Activated CD8-positive, alpha-beta T cell treated with anti-CD3 and anti-CD28 coated beads for 36 hours (primary cell): ENCODE measurements at regions not wholly inside any gene's neighbourhood (a gene's known extent, or its start where the extent isn't known, plus 50 kb on each side); places are given as distances from the start of the nearest gene placed in this dataset.

Experiments used
- ATAC-seq: fragments of 200-7000 bp; cut with Tn5 transposase; one replicate; pipeline ENCODE4 v1.10.0; 2021; ENCODE audit warnings: mild to moderate bottlenecking, moderate library complexity
- CTCF ChIA-PET: fragments of 350-600 bp; sonication (Branson Sonifier 250); formaldehyde crosslinking; loops from one replicate; lab custom pipeline; 2021; ENCODE audit warnings: antibody characterized with exemption; lab: Charles Lee
- POLR2A ChIA-PET: fragments of 350-600 bp; sonication (Branson Sonifier 250); formaldehyde crosslinking; loops from one replicate; lab custom pipeline; 2021; ENCODE audit warnings: antibody characterized with exemption; lab: Charles Lee
- DNase-seq: peaks from one replicate; pipeline ENCODE4 v3.0.0-alpha.2; 2020
- H3K27ac Mint-ChIP-seq: one replicate; pipeline ENCODE4 v1.8.0; 2021; ENCODE audit warnings: mild to moderate bottlenecking, mixed read lengths
- H3K27me3 Mint-ChIP-seq: one replicate; pipeline ENCODE4 v1.8.0; 2021; ENCODE audit warnings: mixed read lengths
- H3K36me3 Mint-ChIP-seq: one replicate; pipeline ENCODE4 v1.8.0; 2021; ENCODE audit warnings: low read depth, mixed read lengths
- H3K4me1 Mint-ChIP-seq: one replicate; pipeline ENCODE4 v1.8.0; 2021; ENCODE audit warnings: low read depth, mixed read lengths
- H3K4me3 Mint-ChIP-seq: one replicate; pipeline ENCODE4 v1.8.0; 2021; ENCODE audit warnings: mild to moderate bottlenecking, moderate library complexity, mixed read lengths
- H3K9me3 Mint-ChIP-seq: one replicate; pipeline ENCODE4 v1.8.0; 2021; ENCODE audit warnings: mixed read lengths
- CTCF ChIP-seq: fragments of 200-600 bp; IDR thresholded peaks from one replicate; pipeline ENCODE4 v1.8.0; 2022; ENCODE audit warnings: antibody characterized with exemption, mild to moderate bottlenecking
- intact Hi-C: fragments of 100-400 bp; cut with micrococcal nuclease; formaldehyde crosslinking; loops from one replicate; pipeline ENCODE4 v1.10.0; 2022

GRCh38 chr6:135791441-135791840, 60.1 kb upstream of the PDE7B start:
- Mint-ChIP-seq H3K9me3 (no peaks in the 10 kb centered on the region), H3K27me3 (no peaks in the 10 kb centered on the region), H3K4me1 (peaks cover 2% of the 10 kb centered on the region), H3K4me3 (no peak overlapping the region), H3K36me3 (no peaks in the 10 kb centered on the region), H3K27ac (no peak overlapping the region)
- TF ChIP-seq CTCF: no peak
- CTCF ChIA-PET: interaction anchor here (0.8 to 1.8 kb wide), 3 partner anchors 11 to 118 kb away, joined by 3 to 5 read pairs (median 3); no protein-coding TSS in a partner anchor
- DNase-seq: no peak
- POLR2A ChIA-PET: no interaction called here
- no peak for ATAC-seq
- intact Hi-C loops: no loop called here

- Mint-ChIP-seq H3K4me1 (peaks cover 2% of the 10 kb centered on the region), H3K27ac (no peak overlapping the region), H3K4me3 (no peak overlapping the region), H3K36me3 (no peaks in the 10 kb centered on the region), H3K27me3 (no peaks in the 10 kb centered on the region), H3K9me3 (no peaks in the 10 kb centered on the region)
- ChIA-PET POLR2A (no interaction called here), CTCF (interaction anchor here (0.8 kb wide), 1 partner anchor 10 kb away, joined by 3 read pairs; no protein-coding TSS in a partner anchor)
- TF ChIP-seq CTCF: no peak
- ATAC-seq (no peak), DNase-seq (no peak)
- intact Hi-C loops: no loop called here
Measured at GRCh38 chr6:135796643-135797305, 54.7 kb upstream of the PDE7B start.

GRCh38 chr6:135797361-135797760, 54.1 kb upstream of the PDE7B start:
- Mint-ChIP-seq H3K9me3 (no peaks in the 10 kb centered on the region), H3K27ac (no peak overlapping the region), H3K36me3 (no peaks in the 10 kb centered on the region), H3K27me3 (no peaks in the 10 kb centered on the region), H3K4me1 (peaks cover 2% of the 10 kb centered on the region), H3K4me3 (no peak overlapping the region)
- no peak for TF ChIP-seq CTCF
- intact Hi-C loops: no loop called here
- DNase-seq (no peak), ATAC-seq (no peak)
- ChIA-PET POLR2A (no interaction called here), CTCF (interaction anchor here (0.8 kb wide), 1 partner anchor 9 kb away, joined by 3 read pairs; no protein-coding TSS in a partner anchor)

GRCh38 chr6:135798751-135799515, 52.6 kb upstream of the PDE7B start:
- H3K27me3 Mint-ChIP-seq: no peaks in the 10 kb centered on the region
- TF ChIP-seq CTCF: no peak
- H3K9me3 Mint-ChIP-seq: no peaks in the 10 kb centered on the region
- DNase-seq (no peak), ATAC-seq (no peak)
- H3K36me3 Mint-ChIP-seq: no peaks in the 10 kb centered on the region
- POLR2A ChIA-PET: interaction anchor here (0.6 kb wide), 1 partner anchor 49 kb away, joined by 3 read pairs; no protein-coding TSS in a partner anchor
- intact Hi-C loops: no loop called here
- CTCF ChIA-PET: no interaction called here
- no peak overlapping the region for H3K4me3 Mint-ChIP-seq
- H3K4me1 Mint-ChIP-seq: no peaks in the 10 kb centered on the region
- no peak overlapping the region for H3K27ac Mint-ChIP-seq
